ENCODE measurements at regions not wholly inside any gene's neighbourhood (a gene's known extent, or its start where the extent isn't known, plus 50 kb on each side); places are given as distances from the start of the nearest gene placed in this dataset.

DNA sequence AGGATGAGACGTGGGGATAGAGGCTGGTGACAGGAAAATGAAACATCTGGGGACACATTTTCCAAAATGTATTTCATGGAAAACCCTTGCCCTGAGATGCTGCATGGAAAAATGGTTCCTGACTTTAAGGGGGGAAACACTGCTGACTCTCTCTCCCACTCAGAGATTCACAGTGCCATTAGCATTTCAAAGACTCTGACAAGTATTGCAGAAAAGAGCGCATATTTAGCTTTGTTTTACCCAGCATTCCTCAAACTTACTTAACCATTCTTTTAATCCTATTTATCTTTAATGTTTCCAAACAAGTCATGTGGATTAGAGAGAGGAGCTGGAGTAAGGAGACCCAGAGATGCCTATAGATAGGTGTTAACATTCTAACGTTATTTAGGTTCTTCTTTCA lies 141.8 kb upstream of the DYRK2 start:
- DNase-seq = no peak

- DNase-seq = no peak
Measured at GRCh38 chr12:67508830-67509229, 139.7 kb upstream of the DYRK2 start.

GRCh38 chr12:67509666-67510386 lies 138.7 kb upstream of the DYRK2 start:
- no peak for DNase-seq

DNA sequence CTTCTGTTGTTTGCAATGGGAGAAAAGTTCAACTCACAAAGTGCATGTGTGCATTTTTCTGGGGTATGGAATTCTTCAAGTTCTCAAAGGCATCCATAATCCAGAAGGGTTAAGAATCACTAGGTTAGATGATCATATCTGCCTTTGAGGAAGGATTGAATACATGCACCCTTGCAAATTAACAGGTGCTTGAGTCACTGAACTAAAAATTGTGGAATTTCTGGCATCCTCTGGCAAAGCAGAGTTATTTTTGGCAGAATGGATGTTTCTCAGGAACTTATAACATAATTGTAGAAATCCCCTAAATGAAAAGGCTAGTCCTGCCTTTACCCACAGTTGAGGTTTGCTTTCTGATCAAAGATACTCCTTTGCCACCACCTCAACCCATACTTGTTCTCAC lies 136.5 kb upstream of the DYRK2 start:
- no peak for DNase-seq

DNA sequence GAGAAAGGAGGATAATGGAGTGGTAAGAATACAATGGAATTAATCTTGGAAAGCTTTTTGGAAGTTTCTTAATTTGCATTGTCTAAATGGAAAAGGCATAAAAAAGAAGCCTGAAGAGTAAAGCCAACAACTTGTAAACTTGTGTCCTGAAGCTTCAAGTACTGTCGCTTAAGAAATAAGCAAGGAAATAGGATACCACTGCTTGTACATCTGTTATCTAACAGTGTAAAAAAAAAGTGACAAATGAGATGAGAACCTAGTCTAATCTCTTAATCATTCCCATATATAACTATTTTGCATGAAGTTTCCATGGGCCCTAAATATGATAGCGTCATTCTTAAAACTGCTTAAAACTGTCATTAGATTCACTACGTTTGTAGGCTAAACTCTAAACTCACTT lies 134.0 kb upstream of the DYRK2 start:
- DNase-seq = no peak

GRCh38 chr12:67515679-67516340 lies 132.7 kb upstream of the DYRK2 start:
- DNase-seq = peak; percentile 21

DNA sequence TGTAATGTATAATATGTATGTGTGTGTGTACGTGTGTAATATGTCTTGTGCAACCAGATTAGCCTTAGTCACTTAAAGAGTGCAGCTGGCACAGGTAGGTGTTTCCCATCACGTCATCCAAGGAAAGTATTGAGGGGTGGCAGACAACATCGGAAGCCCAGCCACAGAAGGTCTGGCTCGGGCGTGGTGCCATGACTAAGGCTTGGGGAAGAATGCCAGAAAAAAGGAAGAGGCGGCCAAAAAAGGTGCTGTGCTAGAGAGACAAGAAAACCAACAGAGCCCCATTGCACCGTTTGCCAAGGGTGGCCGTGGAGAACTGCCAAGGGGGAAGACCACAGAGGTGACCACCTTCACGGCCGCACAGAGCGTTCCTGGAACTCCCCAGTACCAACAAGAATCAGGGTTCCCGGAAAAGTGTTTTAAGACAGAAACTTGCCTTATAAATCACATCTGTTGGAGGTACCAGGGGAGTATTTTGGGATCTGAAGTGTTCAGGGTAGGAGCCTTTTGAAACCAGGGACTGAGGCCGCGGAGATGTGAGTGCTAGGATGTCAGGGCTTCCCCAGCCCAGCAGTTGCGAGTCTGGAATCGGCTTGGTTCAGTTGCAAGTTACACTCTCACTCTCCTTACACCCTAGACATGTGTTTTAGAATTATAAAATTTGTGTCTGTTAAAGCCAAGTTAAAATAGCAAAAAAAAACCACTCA lies 131.2 kb upstream of the DYRK2 start:
- no peak for DNase-seq

- DNase-seq = no peak
Measured at GRCh38 chr12:67519484-67520433, 128.8 kb upstream of the DYRK2 start.

GRCh38 chr12:67520606-67521005 lies 127.9 kb upstream of the DYRK2 start:
- no peak for DNase-seq

DNA sequence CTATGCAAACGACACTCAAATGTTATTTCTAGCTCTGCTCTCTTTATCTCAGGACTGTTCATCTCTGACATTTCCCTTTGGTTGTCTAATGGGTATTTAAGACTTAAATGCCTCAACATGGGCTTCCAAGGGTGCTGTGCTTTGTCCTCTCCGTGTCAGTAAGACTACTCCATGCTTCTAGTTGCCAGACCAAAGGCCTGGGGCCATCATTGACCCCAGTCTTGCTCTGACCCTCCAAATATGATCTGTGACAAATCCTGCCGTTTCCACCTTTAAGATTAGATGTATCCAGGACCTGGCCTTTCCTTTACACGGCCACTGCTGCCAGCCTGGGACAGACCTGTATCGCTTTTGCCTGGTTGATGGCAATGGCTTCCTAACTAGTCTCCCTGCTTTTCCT lies 126.3 kb upstream of the DYRK2 start:
- DNase-seq = no peak

DNA sequence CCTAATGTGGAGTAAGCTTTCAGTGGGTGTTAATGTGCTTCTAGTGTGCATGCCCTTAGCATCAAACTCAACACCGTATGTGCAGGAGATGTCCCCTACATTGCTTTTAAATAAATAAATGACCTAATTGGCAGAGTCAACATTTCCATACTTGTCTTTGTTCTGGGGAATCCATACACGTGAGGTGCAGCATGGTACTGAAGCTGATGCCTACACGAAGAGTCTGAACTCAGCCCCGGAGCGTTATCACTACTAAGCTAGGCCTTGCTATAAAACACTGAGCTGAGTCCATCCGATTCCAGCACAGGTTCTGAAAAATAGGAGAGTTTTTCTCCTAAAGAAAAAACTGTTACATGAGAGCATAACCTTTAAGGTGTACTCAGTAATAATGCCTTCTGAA lies 125.0 kb upstream of the DYRK2 start:
- DNase-seq = no peak

- DNase-seq = no peak
Measured at GRCh38 chr12:67524861-67525616, 123.5 kb upstream of the DYRK2 start.

DNA sequence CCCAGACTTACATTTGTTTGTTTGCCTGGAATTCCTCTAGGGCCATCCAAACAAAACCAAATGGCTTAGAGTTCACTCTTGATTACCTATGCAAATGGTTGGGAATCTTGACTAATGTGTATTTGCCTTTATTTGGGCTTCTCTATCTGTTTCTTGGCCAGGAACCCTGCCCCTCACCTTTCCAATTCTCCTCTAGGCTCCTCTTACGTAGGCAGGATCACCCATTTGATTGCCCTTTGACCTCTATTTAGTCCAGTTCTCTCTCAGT lies 123.0 kb upstream of the DYRK2 start:
- DNase-seq = no peak

DNA sequence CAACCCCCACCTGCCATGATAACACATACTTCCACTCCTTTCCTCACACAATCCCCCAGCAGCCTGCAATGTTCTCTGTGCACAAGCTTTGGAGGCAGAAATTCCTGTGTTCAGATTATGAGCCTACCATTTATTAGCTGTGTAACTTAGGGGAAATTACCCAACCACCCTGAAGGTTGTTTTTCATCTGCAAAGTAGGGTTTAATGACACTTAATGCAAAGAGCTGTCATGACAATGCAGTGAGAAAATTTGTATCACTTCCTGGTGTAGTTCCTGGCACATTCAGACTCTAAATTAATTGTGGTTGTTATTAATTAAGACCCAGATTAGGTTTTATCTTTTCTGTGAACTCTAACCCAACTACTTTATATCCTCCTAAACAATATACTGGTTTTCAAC lies 122.4 kb upstream of the DYRK2 start:
- DNase-seq = no peak

GRCh38 chr12:67531051-67531450 lies 117.5 kb upstream of the DYRK2 start:
- no peak for DNase-seq

DNA sequence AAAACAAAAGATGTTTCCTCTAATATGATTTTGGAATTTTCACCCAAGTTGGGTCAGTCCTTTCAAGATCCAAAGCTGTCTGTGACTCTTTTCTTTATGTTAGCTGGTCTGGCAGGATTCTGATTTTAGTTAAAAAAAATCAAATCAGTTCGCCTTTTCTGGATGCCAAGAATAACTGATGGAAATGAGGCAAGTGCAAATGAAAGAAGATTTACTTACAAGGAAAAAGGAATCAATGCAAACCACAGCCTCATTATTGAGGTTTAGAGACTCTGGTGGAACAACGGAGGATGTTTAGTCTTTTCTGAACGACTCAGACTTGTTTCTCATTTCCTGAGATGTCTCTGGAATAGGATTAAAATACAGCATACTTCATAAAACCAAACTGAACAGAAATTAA lies 117.0 kb upstream of the DYRK2 start:
- no peak for DNase-seq

GRCh38 chr12:67533159-67533558 lies 115.4 kb upstream of the DYRK2 start:
- no peak for DNase-seq

GRCh38 chr12:67534046-67534445 lies 114.5 kb upstream of the DYRK2 start:
- no peak for DNase-seq

GRCh38 chr12:67534681-67535080 lies 113.9 kb upstream of the DYRK2 start:
- DNase-seq = no peak

GRCh38 chr12:67535176-67535575 lies 113.4 kb upstream of the DYRK2 start:
- DNase-seq = no peak

- DNase-seq = no peak
Measured at GRCh38 chr12:67535971-67536370, 112.6 kb upstream of the DYRK2 start.

GRCh38 chr12:67539329-67539728 lies 109.2 kb upstream of the DYRK2 start:
- DNase-seq = no peak

- no peak for DNase-seq
Measured at GRCh38 chr12:67539946-67540345, 108.6 kb upstream of the DYRK2 start.
